Putamen (tissue), 1 donor: ENCODE measurements at regions not wholly inside any gene's neighbourhood (a gene's known extent, or its start where the extent isn't known, plus 50 kb on each side); places are given as distances from the start of the nearest gene placed in this dataset.
A peak's percentile ranks its signal among the peaks of the same experiment; 100 is the strongest.
"Not testable (repeated sequence)": the region's sequence is repeated elsewhere in the genome, so short reads cannot be mapped to it uniquely, and the experiment has no call there.

ENCODE experiments used
- DNase-seq: peaks from one replicate; pipeline ENCODE4 v3.0.0-alpha.2; 2016; ENCODE audit warnings: low spot score

- DNase-seq, result no peak
These were observed 248.3 kb downstream of the PHF14 start for GRCh38 chr7:11221984-11222383.

DNA sequence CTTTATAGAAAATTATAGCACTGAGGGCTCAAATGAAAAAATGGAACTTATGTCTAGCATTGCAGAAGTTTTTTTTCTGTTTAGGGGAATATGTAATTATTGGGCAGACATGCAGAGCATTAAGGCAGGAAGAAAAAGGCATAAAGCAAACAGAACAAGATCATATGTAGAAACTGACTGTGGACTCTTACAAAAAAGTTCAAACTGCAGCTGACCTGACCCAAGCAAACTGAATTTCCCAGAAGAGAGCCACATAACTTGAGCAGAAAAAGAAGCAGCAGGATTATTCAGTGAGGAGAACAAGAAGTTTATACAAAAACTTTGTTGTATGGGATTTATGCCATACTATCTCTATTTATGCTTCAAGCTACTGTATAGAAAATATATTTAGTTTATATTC lies 250.9 kb downstream of the PHF14 start:
- DNase-seq, result no peak

- no peak for DNase-seq
These were observed 254.8 kb downstream of the PHF14 start for GRCh38 chr7:11228515-11228914.

- no peak for DNase-seq
These were observed 257.5 kb downstream of the PHF14 start for GRCh38 chr7:11231190-11231589.

DNA sequence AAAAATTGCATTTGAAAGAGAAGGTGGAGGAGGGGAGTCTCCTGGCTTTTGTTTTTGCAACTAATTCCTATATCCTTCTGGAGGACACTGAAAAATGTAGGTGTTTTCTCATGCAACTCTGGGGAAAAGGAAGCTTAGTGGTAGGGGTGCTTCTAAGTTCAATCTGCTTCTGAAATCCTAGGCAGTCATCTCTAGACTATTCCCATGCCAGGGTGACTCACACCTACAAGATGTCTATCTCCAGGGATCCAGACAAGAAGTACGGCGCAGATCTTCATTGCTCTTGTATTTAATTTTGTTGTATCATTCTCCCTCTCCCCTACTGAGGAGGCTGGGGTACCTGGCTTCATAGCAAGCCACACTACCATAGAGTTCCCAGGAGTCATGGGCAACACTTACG lies 258.8 kb downstream of the PHF14 start:
- DNase-seq, result no peak

DNA sequence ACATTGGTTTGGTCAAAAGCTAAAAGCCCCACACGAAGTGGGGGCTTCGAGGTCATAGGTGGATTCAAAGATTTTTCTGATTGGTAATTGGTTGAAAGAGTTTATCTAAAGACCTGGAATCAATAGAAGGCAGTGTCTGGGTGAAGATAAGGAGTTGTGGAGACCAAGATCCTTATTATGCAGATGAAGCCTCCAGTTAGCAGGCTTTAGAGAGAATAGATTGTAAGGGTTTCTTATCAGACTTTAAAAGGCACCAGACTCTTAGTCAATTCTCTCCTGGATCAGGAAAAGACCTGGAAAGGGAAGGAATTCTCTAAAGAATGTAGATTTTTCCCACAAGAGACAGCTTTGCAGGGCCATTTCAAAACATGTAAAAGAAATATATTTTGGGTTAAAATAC lies 260.2 kb downstream of the PHF14 start:
- no peak for DNase-seq

GRCh38 chr7:11235491-11235890 lies 261.8 kb downstream of the PHF14 start:
- no peak for DNase-seq

GRCh38 chr7:11236680-11237079 lies 263.0 kb downstream of the PHF14 start:
- DNase-seq, result no peak

DNA sequence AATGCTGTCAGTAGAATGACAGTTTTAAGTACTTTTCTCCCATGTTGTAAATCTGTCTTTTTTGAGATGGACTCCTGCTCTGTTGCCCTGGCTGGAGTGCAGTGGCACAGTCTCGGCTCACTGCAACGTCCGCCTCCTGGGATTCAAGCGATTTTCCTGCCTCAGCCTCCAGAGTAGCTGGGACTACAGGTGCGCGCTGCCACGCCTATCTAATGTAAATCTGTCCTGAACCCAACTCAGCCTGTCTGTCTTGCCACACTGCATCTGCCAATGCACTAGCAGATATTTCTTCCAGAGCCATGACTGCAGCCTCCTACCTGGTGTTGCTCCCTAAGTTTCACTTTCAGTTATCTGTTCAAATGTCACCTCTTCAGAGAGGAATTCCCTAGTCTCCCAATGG lies 264.1 kb downstream of the PHF14 start:
- no peak for DNase-seq

GRCh38 chr7:11239316-11239715 lies 265.6 kb downstream of the PHF14 start:
- no peak for DNase-seq

- DNase-seq, result no peak
These were observed 270.1 kb downstream of the PHF14 start for GRCh38 chr7:11243739-11244138.

DNA sequence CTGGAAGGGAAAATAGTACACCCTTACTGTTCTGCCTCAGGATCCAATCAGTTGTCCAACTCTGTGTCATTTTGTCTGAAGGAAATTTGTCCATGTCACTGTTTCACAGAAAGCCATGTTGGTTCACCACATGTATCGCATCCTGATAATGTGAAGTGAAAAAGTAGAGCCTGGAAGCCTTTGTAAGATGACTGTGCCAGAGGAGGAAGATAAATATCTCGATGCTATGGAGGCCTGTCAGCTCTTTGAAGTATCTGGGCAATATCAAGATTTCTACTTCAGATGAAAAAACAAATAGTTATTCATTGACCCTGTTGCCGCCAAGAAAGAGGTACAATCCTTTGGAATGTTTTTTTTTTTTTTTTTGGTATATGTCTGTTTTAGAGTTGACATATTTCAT lies 270.5 kb downstream of the PHF14 start:
- DNase-seq, result no peak

GRCh38 chr7:11247545-11247944 lies 273.9 kb downstream of the PHF14 start:
- DNase-seq, result no peak

DNA sequence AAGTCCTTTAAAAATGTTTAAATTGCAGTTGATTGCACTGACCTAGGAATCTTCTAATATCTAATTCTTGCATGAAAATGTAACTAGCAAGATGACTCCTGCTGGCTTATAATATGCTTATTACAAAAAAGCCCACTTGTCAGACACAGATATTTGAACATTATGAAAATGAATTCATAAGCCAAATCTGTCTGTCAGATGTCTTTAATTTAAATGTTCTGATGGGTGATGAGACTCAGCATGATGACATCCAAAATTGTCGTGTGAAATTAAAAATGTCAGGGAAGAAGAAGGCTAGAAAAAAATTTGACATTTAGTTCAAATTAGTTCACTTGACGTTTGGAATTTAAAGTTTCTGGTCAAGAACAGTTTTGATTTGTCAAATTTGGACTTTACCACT lies 277.8 kb downstream of the PHF14 start:
- DNase-seq, result peak; percentile 53

GRCh38 chr7:11252011-11252607 lies 278.4 kb downstream of the PHF14 start:
- peak; percentile 53 for DNase-seq

GRCh38 chr7:11252705-11253272 lies 279.1 kb downstream of the PHF14 start:
- DNase-seq, result peak; percentile 16

- DNase-seq, result no peak
These were observed 282.8 kb downstream of the PHF14 start for GRCh38 chr7:11256501-11256900.

DNA sequence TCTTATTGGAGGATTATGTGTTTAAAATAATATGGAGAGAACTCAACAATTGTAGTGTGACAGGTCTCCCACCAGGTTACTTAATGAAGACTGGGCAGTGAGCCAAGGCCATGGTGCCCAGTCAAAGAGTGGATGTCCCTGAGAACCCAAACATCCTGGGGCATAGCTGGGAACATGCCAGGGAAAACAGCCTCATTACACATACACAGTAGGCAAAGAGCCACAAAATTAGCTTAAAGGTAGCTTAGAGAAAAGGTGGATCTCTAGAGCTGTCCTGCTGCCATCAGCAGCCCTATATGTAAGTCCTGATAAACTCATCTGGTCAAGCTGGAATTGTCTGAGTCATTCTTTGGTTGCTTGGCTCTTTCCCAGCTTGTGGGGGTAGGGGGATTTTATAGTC lies 287.8 kb downstream of the PHF14 start:
- no peak for DNase-seq

DNA sequence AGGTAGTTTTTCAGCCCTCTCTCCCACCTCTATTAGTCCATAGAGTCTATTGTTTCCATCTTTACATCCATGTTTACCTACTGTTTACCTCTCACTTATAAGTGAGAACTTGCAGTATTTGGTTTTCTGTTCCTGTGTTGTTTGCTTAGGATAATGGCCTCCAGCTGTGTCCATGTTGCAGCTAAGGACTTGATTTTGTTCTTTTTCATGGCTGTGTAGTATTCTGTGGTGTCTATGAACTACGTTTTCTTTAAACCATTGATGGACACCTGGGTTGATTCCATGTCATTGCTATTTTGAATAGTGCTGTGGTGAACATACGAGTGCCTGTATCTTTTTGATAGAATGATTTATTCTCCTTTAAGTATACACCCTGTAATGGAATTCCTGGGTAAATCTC lies 292.4 kb downstream of the PHF14 start:
- DNase-seq, result no peak

DNA sequence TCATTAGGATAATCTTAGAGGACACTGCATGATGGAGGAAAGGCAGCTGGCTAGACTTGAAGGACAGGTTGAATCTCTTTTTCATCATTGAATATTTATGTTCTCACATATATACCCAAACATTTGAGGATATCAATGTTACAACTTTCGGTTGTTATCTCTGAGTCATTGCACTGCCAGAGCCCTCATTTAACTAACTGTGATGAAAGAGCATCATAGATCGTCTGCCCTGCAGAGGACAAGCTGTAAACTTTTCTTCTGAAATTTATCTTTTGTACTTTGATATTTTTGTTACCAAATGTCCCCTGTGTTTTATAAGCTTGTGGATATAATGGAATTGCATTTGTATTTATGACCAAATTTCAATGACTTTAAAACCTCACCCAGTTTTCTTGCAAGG lies 298.7 kb downstream of the PHF14 start:
- DNase-seq, result no peak

- no peak for DNase-seq
These were observed 300.4 kb downstream of the PHF14 start for GRCh38 chr7:11274074-11274473.

DNA sequence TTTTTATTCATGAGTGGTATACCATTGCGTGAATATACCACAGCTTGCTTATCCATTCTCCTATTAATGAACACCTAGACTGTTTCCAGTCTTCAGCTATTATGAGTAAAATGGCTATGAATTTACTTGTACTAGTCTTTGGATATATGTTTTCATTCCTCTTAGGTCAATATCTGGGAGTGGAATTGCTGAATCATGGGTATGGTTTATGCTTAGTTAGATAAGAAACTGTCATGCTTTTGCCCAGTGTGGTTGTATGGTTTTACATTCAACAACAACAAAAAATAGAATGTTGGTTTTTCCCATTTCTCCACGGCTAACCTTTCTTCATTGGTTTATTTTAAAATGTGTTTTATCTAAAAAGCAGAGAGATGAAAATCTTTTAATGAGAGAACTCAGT lies 308.3 kb downstream of the PHF14 start:
- no peak for DNase-seq

- not testable (repeated sequence) for DNase-seq
These were observed 309.9 kb downstream of the PHF14 start for GRCh38 chr7:11283584-11283983.

- DNase-seq, result peak; percentile 23
These were observed 317.2 kb downstream of the PHF14 start for GRCh38 chr7:11290863-11291262.
